GM18907 (cell line): ENCODE measurements at regions not wholly inside any gene's neighbourhood (a gene's known extent, or its start where the extent isn't known, plus 50 kb on each side); places are given as distances from the start of the nearest gene placed in this dataset.
"Not testable (repeated sequence)": the region's sequence is repeated elsewhere in the genome, so short reads cannot be mapped to it uniquely, and the experiment has no call there.

Experiments
- ATAC-seq: cut with Tn5 transposase; IDR thresholded peaks from one replicate; pipeline ENCODE4 v1.9.1; 2021; ENCODE audit warnings: mild to moderate bottlenecking, moderate library complexity; ENCODE audit not compliant: unreplicated experiment

- ATAC-seq = no peak
These were observed 80.4 kb upstream of the ZCCHC2 start for GRCh38 chr18:62442391-62442790.

GRCh38 chr18:62445386-62445917, 77.4 kb upstream of the ZCCHC2 start:
- peak; percentile 87 for ATAC-seq

- ATAC-seq = no peak
These were observed 76.3 kb upstream of the ZCCHC2 start for GRCh38 chr18:62446511-62446910.

GRCh38 chr18:62447652-62448051, 75.2 kb upstream of the ZCCHC2 start:
- ATAC-seq = no peak

GRCh38 chr18:62448426-62448825, 74.4 kb upstream of the ZCCHC2 start:
- no peak for ATAC-seq

GRCh38 chr18:62449490-62450104, 73.2 kb upstream of the ZCCHC2 start:
- no peak for ATAC-seq

GRCh38 chr18:62450175-62450545, 72.7 kb upstream of the ZCCHC2 start:
- no peak for ATAC-seq

- ATAC-seq = no peak
These were observed 72.0 kb upstream of the ZCCHC2 start for GRCh38 chr18:62450546-62451410.

GRCh38 chr18:62452280-62452831, 70.5 kb upstream of the ZCCHC2 start:
- ATAC-seq = no peak

- peak; percentile 63 for ATAC-seq
These were observed 69.0 kb upstream of the ZCCHC2 start for GRCh38 chr18:62453864-62454263.

GRCh38 chr18:62454527-62454926, 68.3 kb upstream of the ZCCHC2 start:
- ATAC-seq = no peak

- no peak for ATAC-seq
These were observed 67.6 kb upstream of the ZCCHC2 start for GRCh38 chr18:62455222-62455621.

- no peak for ATAC-seq
These were observed 64.9 kb upstream of the ZCCHC2 start for GRCh38 chr18:62457877-62458276.

GRCh38 chr18:62458346-62458745, 64.5 kb upstream of the ZCCHC2 start:
- ATAC-seq = no peak

GRCh38 chr18:62458868-62459716, 63.7 kb upstream of the ZCCHC2 start:
- no peak for ATAC-seq

- ATAC-seq = no peak
These were observed 61.9 kb upstream of the ZCCHC2 start for GRCh38 chr18:62460851-62461300.

- no peak for ATAC-seq
These were observed 61.2 kb upstream of the ZCCHC2 start for GRCh38 chr18:62461591-62461990.

GRCh38 chr18:62464266-62464665, 58.6 kb upstream of the ZCCHC2 start:
- no peak for ATAC-seq

- ATAC-seq = not testable (repeated sequence)
These were observed 53.7 kb upstream of the ZCCHC2 start for GRCh38 chr18:62469131-62469530.
